Sigmoid colon (tissue), 6 donors: ENCODE measurements at regions not wholly inside any gene's neighbourhood (a gene's known extent, or its start where the extent isn't known, plus 50 kb on each side); places are given as distances from the start of the nearest gene placed in this dataset.

Experiments
- DNase-seq: peaks from one replicate; pipeline ENCODE4 v3.0.0-alpha.2; 2019
- H3K27ac ChIP-seq, 4 donors: fragments of 200-600 bp; sonication (generic); one replicate each; pipeline ENCODE4 v1.5.1; 2016 to 2019; ENCODE audit warnings: mild to moderate bottlenecking in 1 of 4
- H3K27me3 ChIP-seq, 3 donors: fragments of 200-600 bp; sonication (generic); one replicate each; pipeline ENCODE4 v1.5.1; 2019; ENCODE audit warnings: mild to moderate bottlenecking in 1 of 3
- H3K36me3 ChIP-seq, 4 donors: fragments of 200-600 bp; sonication (generic); one replicate each; pipeline ENCODE4 v1.5.1; 2016 to 2019
- H3K4me1 ChIP-seq, 4 donors: fragments of 200-600 bp; sonication (generic); one replicate each; pipeline ENCODE4 v1.5.1; 2017 to 2019
- H3K4me3 ChIP-seq, 4 donors: fragments of 200-600 bp; sonication (generic); one replicate each; pipeline ENCODE4 v1.5.1; 2017 to 2019; ENCODE audit warnings: mild to moderate bottlenecking in 2 of 4, moderate library complexity in 1 of 4
- H3K9me3 ChIP-seq, 4 donors: fragments of 200-600 bp in 3 of 4; sonication (generic) in 3 of 4; one replicate each; pipeline versions ENCODE4 v1.5.1 to v1.6.1; 2013 to 2019
- EP300 ChIP-seq, 4 donors: sonication (generic); formaldehyde crosslinking; IDR thresholded peaks; one replicate each; pipeline ENCODE4 v1.6.1; 2017; ENCODE audit warnings: antibody characterized with exemption in 4 of 4
- POLR2A ChIP-seq, 2 donors: fragments of 450-650 bp; IDR thresholded peaks; one replicate each; pipeline ENCODE4 v1.6.1; 2016; ENCODE audit warnings: antibody characterized with exemption in 2 of 2, mild to moderate bottlenecking in 2 of 2, moderate library complexity in 2 of 2
- POLR2AphosphoS5 ChIP-seq, 4 donors: sonication (generic); formaldehyde crosslinking; IDR thresholded peaks; one replicate each; pipeline ENCODE4 v1.6.1; 2017; ENCODE audit warnings: antibody characterized with exemption in 4 of 4
- WGBS, 2 donors: extraction: QIAGEN DNeasy Blood & Tissue Kit; methylation state at CpG; one replicate each; pipeline ENCODE4 v1.1.7; 2013; 5-methylcytosine and 5-hydroxymethylcytosine counted together
- intact Hi-C: fragments of 100-400 bp; cut with DNase I; formaldehyde crosslinking; loops from one replicate; pipeline ENCODE4 v1.15.1; 2023
- TF ChIP-seq, protein P1 (sequence below), 4 experiments: fragments of 450-650 bp in 3 of 4; fragments of 200-600 bp in 1 of 4; IDR thresholded peaks; one replicate each; pipeline ENCODE4 v1.5.1; 2016 to 2019; ENCODE audit warnings: antibody characterized with exemption in 4 of 4, mild to moderate bottlenecking in 3 of 4, moderate library complexity in 2 of 4
- donor health status: healthy with polysubstance abuse.
- donor health status: healthy.

DNA sequence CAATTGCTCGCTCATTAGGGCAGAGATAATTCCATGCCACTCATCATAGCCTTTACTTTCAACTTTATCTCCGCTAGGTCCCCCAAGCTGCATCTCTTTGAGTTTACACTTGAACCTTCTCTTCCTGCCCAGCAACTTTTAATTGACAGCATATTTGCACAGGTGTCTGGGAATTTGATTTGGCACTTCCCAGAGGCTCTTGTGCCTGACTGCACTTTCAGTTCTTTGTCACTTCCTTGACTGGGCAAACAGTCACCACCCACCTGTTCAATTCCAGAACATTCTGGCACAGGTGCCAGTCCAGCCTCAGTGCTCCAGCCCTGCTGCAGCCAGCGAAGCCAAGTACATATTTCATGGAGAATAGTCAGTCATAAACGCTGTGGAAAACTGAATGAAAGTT lies 110.1 kb upstream of the LRIG3 start:
- no peaks in the 10 kb centered on the region for H3K36me3 ChIP-seq
- no peaks in the 10 kb centered on the region for H3K4me1 ChIP-seq
- intact Hi-C loops: no loop called here
- WGBS, 2 donors: 22 to 69% methylated on average over 4 of the region's 4 CpGs
- peaks cover 0 to 3% (median 0%) of the 10 kb centered on the region in 4 donors for H3K9me3 ChIP-seq
- H3K27ac ChIP-seq: no peak overlapping the region
- TF ChIP-seq POLR2A (IDR thresholded peaks at IDR 0.05): no peak
- TF ChIP-seq EP300 (IDR thresholded peaks at IDR 0.05): no peak
- H3K27me3 ChIP-seq: no peaks in the 10 kb centered on the region
- no peak for DNase-seq
- H3K4me3 ChIP-seq: no peak overlapping the region

DNA sequence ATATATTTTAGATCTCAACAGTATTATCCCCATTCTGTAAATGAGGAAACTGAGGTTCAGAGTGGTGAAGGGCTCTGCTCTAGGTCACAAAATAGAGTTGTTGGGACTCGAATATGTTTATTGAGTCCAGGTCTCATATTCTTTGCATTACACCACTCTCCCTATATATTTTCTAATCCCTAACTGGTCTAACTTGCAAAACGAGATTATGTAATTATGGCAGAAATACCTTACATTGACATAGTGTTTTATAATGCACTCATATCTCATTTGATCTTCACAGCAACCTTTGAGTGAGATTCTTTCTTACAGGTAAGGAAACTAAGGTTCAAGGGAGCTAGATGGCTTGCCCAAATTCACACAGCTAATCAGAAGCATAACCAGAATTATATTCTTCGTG lies 106.9 kb upstream of the LRIG3 start:
- Histone ChIP-seq H3K36me3 (no peaks in the 10 kb centered on the region), H3K9me3 (no peaks in the 10 kb centered on the region), H3K4me3 (no peak overlapping the region), H3K27ac (no peak overlapping the region), H3K27me3 (no peaks in the 10 kb centered on the region), H3K4me1 (no peaks in the 10 kb centered on the region)
- TF ChIP-seq EP300 (IDR thresholded peaks at IDR 0.05) (no peak), POLR2AphosphoS5 (IDR thresholded peaks at IDR 0.05) (no peak), POLR2A (IDR thresholded peaks at IDR 0.05) (no peak)
- TF ChIP-seq, protein P1, sequence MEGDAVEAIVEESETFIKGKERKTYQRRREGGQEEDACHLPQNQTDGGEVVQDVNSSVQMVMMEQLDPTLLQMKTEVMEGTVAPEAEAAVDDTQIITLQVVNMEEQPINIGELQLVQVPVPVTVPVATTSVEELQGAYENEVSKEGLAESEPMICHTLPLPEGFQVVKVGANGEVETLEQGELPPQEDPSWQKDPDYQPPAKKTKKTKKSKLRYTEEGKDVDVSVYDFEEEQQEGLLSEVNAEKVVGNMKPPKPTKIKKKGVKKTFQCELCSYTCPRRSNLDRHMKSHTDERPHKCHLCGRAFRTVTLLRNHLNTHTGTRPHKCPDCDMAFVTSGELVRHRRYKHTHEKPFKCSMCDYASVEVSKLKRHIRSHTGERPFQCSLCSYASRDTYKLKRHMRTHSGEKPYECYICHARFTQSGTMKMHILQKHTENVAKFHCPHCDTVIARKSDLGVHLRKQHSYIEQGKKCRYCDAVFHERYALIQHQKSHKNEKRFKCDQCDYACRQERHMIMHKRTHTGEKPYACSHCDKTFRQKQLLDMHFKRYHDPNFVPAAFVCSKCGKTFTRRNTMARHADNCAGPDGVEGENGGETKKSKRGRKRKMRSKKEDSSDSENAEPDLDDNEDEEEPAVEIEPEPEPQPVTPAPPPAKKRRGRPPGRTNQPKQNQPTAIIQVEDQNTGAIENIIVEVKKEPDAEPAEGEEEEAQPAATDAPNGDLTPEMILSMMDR (IDR thresholded peaks at IDR 0.05): no peak
- no peak for DNase-seq
- 14 to 66% methylated on average over 3 of the region's 3 CpGs for WGBS, 2 donors
- intact Hi-C loops: no loop called here

DNA sequence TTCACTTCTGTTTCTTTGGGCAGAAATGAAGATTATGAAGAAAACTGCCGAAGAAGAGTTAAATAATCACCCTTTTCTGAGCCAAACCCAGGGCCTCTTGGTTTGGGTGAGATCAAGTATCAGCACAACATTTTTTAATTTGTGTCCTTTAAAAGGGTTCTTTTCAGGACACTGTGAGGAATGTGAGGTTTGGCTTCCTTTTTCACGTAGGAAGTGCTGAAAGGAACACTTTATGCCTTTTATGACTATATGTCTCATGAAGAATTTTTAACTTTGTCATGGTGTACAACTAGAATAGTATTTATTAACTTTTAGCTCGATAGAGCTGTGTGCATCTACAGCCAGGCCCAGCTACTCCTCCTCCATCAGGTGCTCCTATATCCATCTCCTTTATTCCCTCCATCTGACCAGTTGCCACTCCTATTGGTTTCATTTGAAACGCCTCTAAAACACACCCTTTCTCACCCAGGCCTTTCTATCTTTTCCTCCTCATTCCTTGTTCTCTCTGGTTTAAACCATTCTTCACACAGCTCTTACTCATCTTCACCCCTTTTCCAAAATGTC lies 103.6 kb upstream of the LRIG3 start:
- DNase-seq: no peak
- no peak overlapping the region for H3K27ac ChIP-seq
- no peaks in the 10 kb centered on the region for H3K4me1 ChIP-seq
- H3K27me3 ChIP-seq: no peaks in the 10 kb centered on the region
- H3K4me3 ChIP-seq: no peak overlapping the region
- intact Hi-C loops: no loop called here
- H3K36me3 ChIP-seq: no peaks in the 10 kb centered on the region
- 66 to 74% methylated on average over 4 of the region's 4 CpGs for WGBS, 2 donors
- no peaks in the 10 kb centered on the region for H3K9me3 ChIP-seq
- TF ChIP-seq POLR2AphosphoS5 (IDR thresholded peaks at IDR 0.05) (no peak), EP300 (IDR thresholded peaks at IDR 0.05) (no peak), POLR2A (IDR thresholded peaks at IDR 0.05) (no peak)
- TF ChIP-seq, protein P1 (IDR thresholded peaks at IDR 0.05): no peak

DNA sequence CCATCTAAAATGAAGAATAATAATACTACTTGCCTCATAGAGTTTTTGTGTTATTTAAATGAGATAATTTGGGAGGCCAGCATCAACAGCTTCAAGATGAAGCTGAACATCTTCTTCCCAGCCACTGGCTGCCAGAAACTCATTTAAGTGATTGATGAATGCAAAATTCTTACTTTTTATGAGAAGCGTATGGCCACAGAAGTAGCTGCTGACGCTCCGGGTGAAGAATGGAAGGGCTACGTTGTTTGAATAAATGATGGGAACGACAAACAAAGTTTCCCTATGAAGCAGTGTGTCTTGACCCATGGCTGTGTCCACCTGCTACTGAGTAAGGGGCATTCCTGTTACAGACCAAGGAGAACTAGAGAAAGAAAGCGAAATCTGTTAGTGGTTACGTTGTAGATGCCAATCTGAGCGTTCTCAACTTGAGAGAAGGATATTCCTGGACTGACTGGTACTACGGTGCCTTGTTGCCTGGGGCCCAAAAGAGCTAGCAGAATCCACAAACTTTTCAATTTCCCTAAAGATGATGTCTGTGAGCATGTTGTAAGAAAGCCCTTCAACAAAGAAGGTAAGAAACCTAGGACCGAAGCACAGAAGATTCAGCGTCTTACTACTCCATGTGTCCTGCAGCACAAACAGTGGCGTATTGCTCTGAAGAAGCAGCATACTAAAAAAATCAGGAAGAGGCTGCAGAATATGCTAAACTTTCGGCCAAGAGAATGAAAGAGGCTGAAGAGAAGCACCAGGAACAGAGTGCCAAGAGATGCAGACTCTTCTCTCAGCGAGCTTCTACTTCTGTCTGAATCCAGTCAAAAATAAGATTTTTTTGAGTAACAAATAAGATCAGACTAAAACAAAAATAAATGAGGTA lies 100.0 kb upstream of the LRIG3 start:
- WGBS, 2 donors: 90 to 93% methylated on average over 14 of the region's 14 CpGs
- H3K4me1 ChIP-seq: no peaks in the 10 kb centered on the region
- H3K4me3 ChIP-seq: no peak overlapping the region
- no peak for TF ChIP-seq POLR2AphosphoS5 (IDR thresholded peaks at IDR 0.05)
- no peaks in the 10 kb centered on the region for H3K27me3 ChIP-seq
- no peak overlapping the region for H3K27ac ChIP-seq
- no peak for DNase-seq
- H3K36me3 ChIP-seq: no peaks in the 10 kb centered on the region
- no peaks in the 10 kb centered on the region for H3K9me3 ChIP-seq
- intact Hi-C loops: no loop called here

DNA sequence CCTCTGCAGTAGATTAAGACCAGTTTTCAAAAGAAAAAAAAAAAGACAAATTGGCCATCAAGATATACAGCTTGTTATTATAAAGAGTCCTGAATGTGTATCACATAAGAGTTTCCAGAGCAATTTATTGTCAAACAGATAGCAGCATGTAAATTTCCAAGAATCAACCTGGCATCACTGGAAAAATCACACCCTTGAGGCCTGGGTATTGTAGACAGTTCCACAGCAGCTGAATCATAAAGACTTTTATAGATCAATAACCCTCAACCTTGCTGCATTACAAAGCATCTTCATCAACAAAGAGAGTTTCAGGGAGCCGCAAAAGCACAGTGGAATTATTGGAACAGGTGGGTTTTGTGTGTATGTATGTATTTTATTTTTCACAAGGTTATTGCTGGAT lies 94.6 kb upstream of the LRIG3 start:
- no peak for TF ChIP-seq POLR2AphosphoS5 (IDR thresholded peaks at IDR 0.05)
- no peak for TF ChIP-seq EP300 (IDR thresholded peaks at IDR 0.05)
- TF ChIP-seq, protein P1 (IDR thresholded peaks at IDR 0.05): no peak
- TF ChIP-seq POLR2A (IDR thresholded peaks at IDR 0.05): no peak
- H3K27me3 ChIP-seq: no peaks in the 10 kb centered on the region
- H3K36me3 ChIP-seq: no peaks in the 10 kb centered on the region
- H3K4me3 ChIP-seq: no peak overlapping the region
- WGBS, 2 donors: 30 to 71% methylated on average over 1 of the region's 1 CpG
- H3K4me1 ChIP-seq: no peaks in the 10 kb centered on the region
- no peak for DNase-seq
- no peaks in the 10 kb centered on the region for H3K9me3 ChIP-seq
- no peak overlapping the region for H3K27ac ChIP-seq
- intact Hi-C loops: no loop called here
